Keratinocyte (primary cell): ENCODE measurements at regions not wholly inside any gene's neighbourhood (a gene's known extent, or its start where the extent isn't known, plus 50 kb on each side); places are given as distances from the start of the nearest gene placed in this dataset.

Source experiments
- EZH2 ChIP-seq: IDR thresholded peaks from one replicate; pipeline ENCODE4 v1.6.1; 2012; ENCODE audit warnings: inconsistent platforms, mild to moderate bottlenecking, low read length, moderate library complexity
- TF ChIP-seq, protein P1 (sequence below), 3 experiments: IDR thresholded peaks in 1 of 3; conservative IDR thresholded peaks in 1 of 3; optimal IDR thresholded peaks in 1 of 3; 2 replicates in 2 of 3; 3 replicates in 1 of 3; pipeline versions ENCODE3 to v1.5.1; 2011; ENCODE audit warnings: low read length in 3 of 3, mild to moderate bottlenecking in 3 of 3, moderate library complexity in 2 of 3, control low read depth in 1 of 3, inconsistent platforms in 1 of 3; ENCODE audit not compliant: insufficient read depth in 2 of 3; ENCODE audit errors: extremely low read depth in 1 of 3

DNA sequence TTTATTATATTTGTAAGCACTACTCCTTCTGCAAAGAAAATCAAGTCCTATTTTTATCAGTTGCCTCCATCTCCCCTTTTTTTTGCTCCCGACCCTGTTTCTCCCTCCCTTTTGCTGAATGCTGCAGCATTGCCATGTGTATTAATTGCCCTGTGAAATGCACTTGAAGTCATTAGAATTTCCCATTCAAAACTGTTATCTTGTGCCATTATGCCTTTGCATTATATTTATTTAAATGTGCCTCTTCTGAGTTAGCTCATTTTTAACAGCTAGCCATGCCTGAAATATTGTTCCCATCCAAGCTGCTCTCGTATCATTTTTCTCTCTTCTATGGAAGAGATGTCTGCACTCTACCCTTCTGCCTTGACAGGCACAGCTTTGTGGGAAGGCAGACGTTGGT lies 404.0 kb upstream of the PLXNA2 start:
- TF ChIP-seq, protein P1, sequence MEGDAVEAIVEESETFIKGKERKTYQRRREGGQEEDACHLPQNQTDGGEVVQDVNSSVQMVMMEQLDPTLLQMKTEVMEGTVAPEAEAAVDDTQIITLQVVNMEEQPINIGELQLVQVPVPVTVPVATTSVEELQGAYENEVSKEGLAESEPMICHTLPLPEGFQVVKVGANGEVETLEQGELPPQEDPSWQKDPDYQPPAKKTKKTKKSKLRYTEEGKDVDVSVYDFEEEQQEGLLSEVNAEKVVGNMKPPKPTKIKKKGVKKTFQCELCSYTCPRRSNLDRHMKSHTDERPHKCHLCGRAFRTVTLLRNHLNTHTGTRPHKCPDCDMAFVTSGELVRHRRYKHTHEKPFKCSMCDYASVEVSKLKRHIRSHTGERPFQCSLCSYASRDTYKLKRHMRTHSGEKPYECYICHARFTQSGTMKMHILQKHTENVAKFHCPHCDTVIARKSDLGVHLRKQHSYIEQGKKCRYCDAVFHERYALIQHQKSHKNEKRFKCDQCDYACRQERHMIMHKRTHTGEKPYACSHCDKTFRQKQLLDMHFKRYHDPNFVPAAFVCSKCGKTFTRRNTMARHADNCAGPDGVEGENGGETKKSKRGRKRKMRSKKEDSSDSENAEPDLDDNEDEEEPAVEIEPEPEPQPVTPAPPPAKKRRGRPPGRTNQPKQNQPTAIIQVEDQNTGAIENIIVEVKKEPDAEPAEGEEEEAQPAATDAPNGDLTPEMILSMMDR (optimal IDR thresholded peaks at IDR 0.05 in 1 of 3, IDR thresholded peaks at IDR 0.05 in 1 of 3, conservative IDR thresholded peaks at IDR 0.05 in 1 of 3; ENCODE audit: extremely low read depth in 1 of 3, insufficient read depth in 2 of 3, low read length in 3 of 3), result no peak
- no peak for TF ChIP-seq EZH2
